GM12891 (cell line): ENCODE measurements at regions not wholly inside any gene's neighbourhood (a gene's known extent, or its start where the extent isn't known, plus 50 kb on each side); places are given as distances from the start of the nearest gene placed in this dataset.

ENCODE experiments used
- DNase-seq: peaks from one replicate; pipeline ENCODE4 v3.0.0; 2011; ENCODE audit warnings: low spot score; ENCODE audit not compliant: insufficient read length
- FAIRE-seq: peaks from 2 replicates; lab custom pipeline; 2011; peaks lifted over from hg19 to GRCh38; lab: Jason Lieb, UNC
- PAX5 ChIP-seq: IDR thresholded peaks from 2 replicates; pipeline ENCODE4 v1.6.1; 2011; ENCODE audit warnings: low read length, moderate library complexity, mild to moderate bottlenecking; ENCODE audit not compliant: insufficient read depth, severe bottlenecking
- POLR2A ChIP-seq: IDR thresholded peaks from 2 replicates; pipeline ENCODE4 v1.6.1; 2011; ENCODE audit warnings: low read depth, low read length, control low read depth
- POLR2AphosphoS5 ChIP-seq: IDR thresholded peaks from 2 replicates; pipeline ENCODE4 v1.6.1; 2011; ENCODE audit warnings: low read depth, low read length, control low read depth
- POU2F2 ChIP-seq: IDR thresholded peaks from 2 replicates; pipeline ENCODE4 v1.6.1; 2011; ENCODE audit warnings: low read depth, mild to moderate bottlenecking, control low read depth, low read length, moderate library complexity
- SPI1 ChIP-seq: IDR thresholded peaks from 2 replicates; pipeline ENCODE4 v1.6.1; 2011; ENCODE audit warnings: low read depth, low read length, control low read depth
- TAF1 ChIP-seq: IDR thresholded peaks from 2 replicates; pipeline ENCODE4 v1.6.1; 2011; ENCODE audit warnings: low read depth, low read length, control low read depth

GRCh38 chr3:127087441-127087840, 104.5 kb downstream of the PLXNA1 start:
- no peak for FAIRE-seq
- no peak for DNase-seq
- TF ChIP-seq POLR2AphosphoS5 (no peak), POLR2A (no peak), PAX5 (no peak), SPI1 (no peak)

- no peak for TF ChIP-seq TAF1
- TF ChIP-seq POU2F2, result no peak
- TF ChIP-seq POLR2AphosphoS5, result no peak
- no peak for TF ChIP-seq POLR2A
- no peak for TF ChIP-seq SPI1
- TF ChIP-seq PAX5, result no peak
- FAIRE-seq (no peak), DNase-seq (no peak)
Observed at GRCh38 chr3:127088511-127089351, 104.2 kb upstream of the PRR23E start.

- TF ChIP-seq POU2F2, result no peak
- TF ChIP-seq SPI1, result no peak
- TF ChIP-seq POLR2AphosphoS5, result no peak
- FAIRE-seq (no peak), DNase-seq (no peak)
Observed at GRCh38 chr3:127089486-127090145, 103.3 kb upstream of the PRR23E start.

- TF ChIP-seq SPI1 (no peak), POLR2AphosphoS5 (no peak), TAF1 (no peak), POLR2A (no peak), POU2F2 (no peak), PAX5 (no peak)
- FAIRE-seq (no peak), DNase-seq (no peak)
Observed at GRCh38 chr3:127090218-127091160, 102.4 kb upstream of the PRR23E start.

GRCh38 chr3:127091376-127091775, 101.6 kb upstream of the PRR23E start:
- FAIRE-seq, result no peak
- DNase-seq, result no peak
- no peak for TF ChIP-seq POU2F2
- TF ChIP-seq TAF1, result no peak

- TF ChIP-seq POU2F2 (no peak), PAX5 (no peak), SPI1 (no peak), POLR2A (no peak), POLR2AphosphoS5 (no peak), TAF1 (no peak)
- no peak for FAIRE-seq
- DNase-seq, result no peak
Observed at GRCh38 chr3:127092368-127092767, 100.6 kb upstream of the PRR23E start.

- FAIRE-seq, result no peak
- DNase-seq, result no peak
- TF ChIP-seq POU2F2, result no peak
Observed at GRCh38 chr3:127092776-127093175, 100.2 kb upstream of the PRR23E start.

- TF ChIP-seq PAX5 (no peak), TAF1 (no peak), POU2F2 (no peak), POLR2AphosphoS5 (no peak), POLR2A (no peak), SPI1 (no peak)
- DNase-seq, result no peak
- FAIRE-seq, result no peak
Observed at GRCh38 chr3:127093312-127093711, 99.6 kb upstream of the PRR23E start.

- DNase-seq (no peak), FAIRE-seq (no peak)
- no peak for TF ChIP-seq PAX5
- no peak for TF ChIP-seq TAF1
- TF ChIP-seq POLR2AphosphoS5, result no peak
- TF ChIP-seq POU2F2, result no peak
- no peak for TF ChIP-seq SPI1
- no peak for TF ChIP-seq POLR2A
Observed at GRCh38 chr3:127095774-127096173, 97.2 kb upstream of the PRR23E start.
